ENCODE measurements at regions not wholly inside any gene's neighbourhood (a gene's known extent, or its start where the extent isn't known, plus 50 kb on each side); places are given as distances from the start of the nearest gene placed in this dataset.

- TF ChIP-seq ELF4 (IDR thresholded peaks at IDR 0.05) (no peak), NFRKB (IDR thresholded peaks at IDR 0.05) (no peak), SP1 (IDR thresholded peaks at IDR 0.05) (no peak), PKNOX1 (IDR thresholded peaks at IDR 0.05) (no peak), FOXK2 (IDR thresholded peaks at IDR 0.05) (no peak), FOXM1 (IDR thresholded peaks at IDR 0.05; ENCODE audit: borderline replicate concordance) (no peak), CTBP1 (IDR thresholded peaks at IDR 0.05; ENCODE audit: borderline replicate concordance) (no peak), BHLHE40 (IDR thresholded peaks at IDR 0.05; ENCODE audit: borderline replicate concordance) (no peak)
Observed at GRCh38 chr13:80516818-80517348, 176.0 kb upstream of the SPRY2 start.
